ENCODE measurements at regions not wholly inside any gene's neighbourhood (a gene's known extent, or its start where the extent isn't known, plus 50 kb on each side); places are given as distances from the start of the nearest gene placed in this dataset.

DNA sequence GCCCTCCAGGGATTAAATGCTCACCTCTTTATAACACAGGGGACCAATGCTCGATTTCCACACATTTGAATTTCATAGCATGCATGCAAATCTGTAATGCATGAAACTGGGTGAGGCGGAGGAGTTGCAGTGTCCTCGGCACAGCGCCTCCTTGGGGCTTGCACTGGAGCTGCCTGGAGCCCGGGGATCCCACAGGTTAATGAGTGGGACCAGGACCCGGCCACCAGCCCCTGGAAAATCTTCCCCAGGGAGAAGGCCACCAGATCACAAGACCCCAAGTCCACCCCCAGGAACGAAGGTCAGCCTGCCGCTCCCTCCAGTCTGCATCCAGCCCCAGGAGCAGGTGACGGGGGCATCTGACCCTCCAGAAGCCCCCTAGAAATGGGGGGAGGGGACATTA is 119.1 kb downstream of the MN1 start:
- DNase-seq (ENCODE audit: low spot score) = no peak

DNA sequence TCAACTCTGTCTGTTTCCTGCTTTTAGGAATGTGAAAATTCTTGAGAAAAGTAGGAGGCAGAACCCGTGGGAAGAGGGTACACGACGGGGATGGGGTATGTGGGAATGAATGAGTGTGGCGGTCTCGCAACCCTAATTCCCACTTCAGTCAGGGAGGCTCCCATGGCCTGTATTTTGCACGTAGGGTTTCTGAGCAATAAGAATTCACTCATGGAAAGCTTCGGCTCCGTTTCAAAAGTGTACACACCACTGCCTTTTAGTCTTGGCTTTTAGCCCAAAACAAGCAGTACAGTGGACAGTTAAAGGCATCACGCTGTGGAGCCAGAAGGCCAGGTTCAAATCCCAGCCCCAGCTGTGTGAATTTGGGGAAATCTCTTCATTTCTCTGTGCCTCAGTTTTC is 116.7 kb downstream of the MN1 start:
- no peak for DNase-seq (ENCODE audit: low spot score)

DNA sequence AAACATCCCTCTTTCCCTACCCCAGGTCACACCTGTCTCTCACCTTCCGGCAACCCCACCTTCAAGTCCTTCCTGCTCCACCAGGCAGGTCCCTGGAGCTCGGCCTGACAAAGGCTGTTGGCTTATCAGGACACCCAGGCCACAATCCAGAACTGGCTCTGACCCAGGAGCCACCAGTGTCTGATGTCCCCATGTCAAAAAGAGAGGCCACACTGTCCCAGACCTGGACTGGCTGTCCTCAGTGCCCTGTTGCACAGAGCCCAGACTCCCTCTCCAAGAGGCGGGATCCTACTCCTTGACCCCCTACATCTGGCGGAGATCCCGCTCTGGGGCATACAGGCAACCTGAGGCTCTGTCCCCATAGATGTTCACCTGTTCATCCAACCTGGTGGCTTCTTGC is 116.0 kb downstream of the MN1 start:
- no peak for DNase-seq (ENCODE audit: low spot score)

DNA sequence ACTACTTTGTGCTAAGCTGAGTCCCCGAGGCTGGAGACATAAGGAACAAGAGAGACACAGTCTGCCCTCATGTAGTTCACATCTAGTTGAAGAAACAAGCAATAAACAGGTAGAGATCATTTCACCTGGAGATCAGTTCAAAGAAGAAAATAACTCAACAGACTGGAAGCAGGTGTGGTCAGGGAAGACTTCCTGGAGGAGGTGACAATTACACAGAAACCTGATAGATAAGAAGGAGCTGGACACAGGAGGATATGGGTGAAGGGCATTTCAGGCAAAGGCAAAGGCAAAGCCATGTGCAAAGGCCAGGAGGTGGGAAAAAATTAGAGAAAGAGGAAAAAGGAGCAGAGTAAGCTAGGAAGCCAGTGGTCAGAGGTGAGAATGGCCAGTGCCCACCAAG is 115.6 kb downstream of the MN1 start:
- no peak for DNase-seq (ENCODE audit: low spot score)

DNA sequence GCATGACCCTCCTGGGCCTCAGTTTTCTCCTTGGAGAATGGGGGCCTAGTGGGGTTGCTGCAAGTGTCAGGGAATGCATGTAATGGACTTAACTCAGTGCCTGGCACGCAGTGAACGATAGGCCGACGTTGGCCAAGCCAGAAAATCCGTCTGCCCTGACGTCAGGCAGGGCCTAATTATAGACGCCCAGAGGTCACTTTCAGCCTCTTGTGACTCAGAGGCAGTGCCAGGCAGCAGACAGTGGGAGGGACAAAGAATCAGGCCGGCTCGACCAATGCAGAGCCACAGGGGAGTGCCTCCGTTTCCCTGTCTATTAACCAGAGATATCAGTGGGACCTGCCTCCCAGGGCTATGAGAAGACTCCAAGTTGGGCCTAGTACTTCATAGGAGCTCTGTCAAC is 115.0 kb downstream of the MN1 start:
- DNase-seq (ENCODE audit: low spot score) = no peak

DNA sequence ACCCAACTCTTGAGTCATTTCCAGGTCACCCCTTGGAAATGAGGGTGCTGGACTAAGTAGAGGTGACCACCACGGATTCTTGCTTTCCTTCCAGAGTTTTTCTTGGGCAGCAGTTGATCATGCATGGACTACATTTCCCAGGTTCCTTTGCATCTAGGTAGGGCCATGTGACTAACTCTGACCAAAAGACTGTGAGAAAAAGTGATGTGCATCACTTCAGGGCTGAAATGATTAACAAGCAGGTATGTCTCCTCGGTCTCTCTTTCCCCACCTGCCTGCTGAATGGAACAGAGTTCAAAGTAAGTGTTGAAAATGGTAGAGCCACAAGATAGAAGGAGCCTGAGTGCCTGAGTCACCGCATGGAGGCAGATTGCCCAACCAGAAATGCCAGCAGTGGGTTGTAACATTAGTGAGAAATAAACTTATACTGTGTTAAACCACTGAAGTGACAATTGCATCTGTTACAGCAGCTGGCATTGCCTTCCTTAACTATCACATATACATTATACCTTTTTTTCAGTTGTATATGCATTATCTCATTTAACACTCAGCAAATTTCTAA is 113.5 kb downstream of the MN1 start:
- no peak for DNase-seq (ENCODE audit: low spot score)

DNA sequence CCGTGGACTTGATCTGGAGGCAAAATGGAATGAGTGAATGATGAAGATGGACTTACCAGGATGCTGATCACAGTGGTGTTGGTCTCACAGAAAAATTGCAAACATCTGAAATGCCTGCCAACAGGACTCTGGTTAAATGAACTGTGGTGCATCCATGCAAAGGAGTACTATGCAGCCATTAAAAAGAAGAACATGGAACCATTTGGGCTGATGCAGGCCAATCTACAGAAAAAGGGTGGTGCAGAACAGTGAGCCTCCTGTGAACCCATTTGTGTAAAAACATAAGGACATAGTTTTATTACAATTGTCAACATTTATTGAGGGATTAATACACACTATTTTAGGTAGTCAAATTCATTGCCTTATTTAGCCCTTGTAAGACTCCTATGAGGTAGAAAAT is 111.9 kb downstream of the MN1 start:
- DNase-seq (ENCODE audit: low spot score) = no peak

DNA sequence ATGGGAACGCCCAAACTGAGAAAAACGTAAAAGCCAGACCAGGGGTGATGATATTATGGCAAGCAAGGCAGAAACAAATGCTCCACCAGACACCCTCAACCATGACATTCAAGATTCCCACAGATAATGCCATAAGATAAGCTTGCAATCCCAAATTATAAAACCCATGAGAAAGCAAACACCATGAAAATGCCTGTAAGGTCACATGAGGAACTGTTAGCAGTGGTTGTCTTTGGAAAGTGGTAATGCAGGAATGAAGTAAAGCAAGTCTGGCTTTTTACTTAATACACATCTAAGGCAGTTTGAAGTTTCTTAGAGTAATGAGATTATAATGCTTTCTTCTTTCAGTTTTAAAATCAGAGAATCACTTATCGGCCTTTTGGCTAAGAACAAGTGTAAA is 111.0 kb downstream of the MN1 start:
- DNase-seq (ENCODE audit: low spot score) = no peak

DNA sequence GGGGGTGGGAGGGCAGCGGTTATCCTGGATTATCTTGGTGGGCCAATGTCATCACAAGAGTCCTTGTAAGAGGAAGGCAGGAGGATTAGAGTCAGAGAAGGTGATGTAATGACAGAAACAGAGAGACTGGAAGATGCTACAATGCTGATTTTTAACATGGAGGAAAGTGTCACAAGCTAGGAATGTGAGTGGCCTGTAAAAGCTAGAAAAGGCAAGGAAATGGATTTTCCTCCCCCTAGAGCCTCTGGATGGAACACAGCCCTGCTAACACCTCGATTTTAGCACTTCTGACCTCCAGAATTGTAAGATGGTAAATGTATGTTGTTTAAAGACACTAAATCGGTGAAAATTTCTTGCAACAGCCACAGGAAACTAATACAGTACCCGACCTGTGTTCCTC is 109.3 kb downstream of the MN1 start:
- no peak for DNase-seq (ENCODE audit: low spot score)

DNA sequence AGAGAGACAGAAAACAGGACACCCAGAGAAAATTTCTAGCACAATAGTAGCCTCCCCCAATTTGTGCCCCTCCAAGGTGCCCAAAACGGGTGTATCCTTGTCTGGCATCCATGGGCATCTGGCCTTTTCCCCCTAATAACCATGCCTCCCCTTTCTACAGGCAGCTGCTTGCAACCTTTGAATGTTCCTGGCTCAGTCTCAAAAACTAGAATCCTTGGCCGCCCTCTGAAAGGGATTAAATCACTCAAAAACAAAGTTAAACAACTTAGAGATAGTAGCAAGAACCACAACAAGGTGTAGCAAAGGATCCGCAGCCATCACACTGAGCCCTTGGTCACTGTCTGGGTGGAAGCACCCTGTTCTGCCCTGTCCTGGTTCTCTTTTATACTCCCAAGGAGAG is 105.6 kb downstream of the MN1 start:
- DNase-seq (ENCODE audit: low spot score) = no peak

DNA sequence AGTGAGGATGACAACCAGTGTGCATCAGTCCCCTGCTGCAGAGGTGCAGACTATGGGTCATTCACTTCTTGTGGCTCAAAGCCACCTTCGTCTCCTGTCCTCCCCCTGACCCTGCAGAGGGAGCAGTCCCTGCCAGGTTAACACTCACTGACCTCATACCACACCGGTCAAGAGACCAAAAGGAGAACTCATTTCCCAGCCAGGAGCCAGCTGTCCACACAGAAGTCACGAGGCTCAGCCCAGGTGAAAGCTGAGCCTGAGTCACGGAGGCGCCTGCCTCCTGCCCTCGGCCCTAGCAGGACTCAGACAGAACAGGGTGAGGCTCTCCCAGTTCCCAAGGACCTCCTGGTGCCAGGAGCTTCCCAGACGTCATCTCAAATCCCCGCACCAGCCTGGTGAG is 103.7 kb downstream of the MN1 start:
- DNase-seq (ENCODE audit: low spot score) = no peak

Data from germinal center (tissue), 1 donor.